SK-N-SH (cell line): ENCODE measurements at regions not wholly inside any gene's neighbourhood (a gene's known extent, or its start where the extent isn't known, plus 50 kb on each side); places are given as distances from the start of the nearest gene placed in this dataset.

Experiments used
- CTCF ChIA-PET: fragments of 300-600, 350-600 bp; formaldehyde crosslinking; extraction: SDS; loops from one replicate; lab custom pipeline; 2021; lab: Yijun Ruan, JAX
- POLR2A ChIA-PET: fragments of 350-600 bp; sonication (Branson Sonifier 250); formaldehyde crosslinking; extraction: SDS; loops from one replicate; lab custom pipeline; 2020; ENCODE audit warnings: antibody characterized with exemption, inconsistent platforms; lab: Yijun Ruan, JAX
- DNase-seq: peaks from one replicate; pipeline ENCODE4 v3.0.0; 2012
- H2AFZ ChIP-seq: fragments of 200-600 bp; sonication (generic); 2 replicates; pipeline ENCODE4 v1.8.1; 2016; ENCODE audit warnings: antibody characterized with exemption, mild to moderate bottlenecking, low read depth
- H3F3A ChIP-seq: fragments of 200-600 bp; sonication (generic); replicated peaks from 2 replicates; pipeline ENCODE3; 2016; ENCODE audit warnings: antibody characterized with exemption, mild to moderate bottlenecking; ENCODE audit not compliant: insufficient read depth
- H3K27ac ChIP-seq, 2 experiments: fragments of 200-500 bp in 1 of 2; fragments of 200-600 bp in 1 of 2; sonication (Bioruptor generic) in 1 of 2; sonication (generic), shearing (Covaris generic) in 1 of 2; 2 replicates each; pipeline versions ENCODE4 v1.5.1 to v1.6.1; 2014 to 2016; ENCODE audit warnings: low read depth in 2 of 2, inconsistent platforms in 1 of 2, low read length in 1 of 2, mild to moderate bottlenecking in 1 of 2, mixed read lengths in 1 of 2
- H3K27me3 ChIP-seq: fragments of 200-600 bp; sonication (generic), shearing (Covaris generic); 2 replicates; pipeline ENCODE4 v1.6.1; 2016; ENCODE audit warnings: mixed run types; ENCODE audit not compliant: insufficient read depth
- H3K36me3 ChIP-seq, 2 experiments: fragments of 200-500 bp in 1 of 2; fragments of 200-600 bp in 1 of 2; sonication (Bioruptor generic) in 1 of 2; sonication (generic) in 1 of 2; replicated peaks in 1 of 2; 2 replicates each; pipeline versions ENCODE3 to v1.5.1; 2014 to 2016; ENCODE audit warnings: low read length in 1 of 2, mild to moderate bottlenecking in 1 of 2; ENCODE audit not compliant: insufficient read depth in 2 of 2, control insufficient read depth in 1 of 2
- H3K4me1 ChIP-seq, 2 experiments: fragments of 200-500 bp in 1 of 2; fragments of 200-600 bp in 1 of 2; sonication (Bioruptor generic) in 1 of 2; sonication (generic), shearing (Covaris generic) in 1 of 2; 2 replicates each; pipeline versions ENCODE4 v1.5.1 to v1.6.1; 2014 to 2016; ENCODE audit warnings: low read depth in 1 of 2, low read length in 1 of 2, mixed run types in 1 of 2; ENCODE audit not compliant: insufficient read depth in 2 of 2, control insufficient read depth in 1 of 2
- H3K4me2 ChIP-seq: fragments of 200-600 bp; sonication (generic), shearing (Covaris generic); 2 replicates; pipeline ENCODE4 v1.6.1; 2017; ENCODE audit warnings: mixed run types
- H3K4me3 ChIP-seq, 2 experiments: fragments of 200-500 bp in 1 of 2; fragments of 200-600 bp in 1 of 2; sonication (Bioruptor generic) in 1 of 2; sonication (generic), shearing (Covaris generic) in 1 of 2; 2 replicates each; pipeline versions ENCODE4 v1.5.1 to v1.8.1; 2014 to 2016; ENCODE audit warnings: low read depth in 2 of 2, inconsistent platforms in 1 of 2, low read length in 1 of 2, mild to moderate bottlenecking in 1 of 2, mixed read lengths in 1 of 2, moderate library complexity in 1 of 2
- H3K79me2 ChIP-seq: fragments of 200-600 bp; sonication (generic); 2 replicates; pipeline ENCODE4 v1.8.1; 2017; ENCODE audit warnings: mild to moderate bottlenecking; ENCODE audit not compliant: insufficient read depth
- H3K9ac ChIP-seq: fragments of 200-600 bp; sonication (generic); 2 replicates; pipeline ENCODE4 v1.6.1; 2017; ENCODE audit warnings: mixed run types
- H3K9me2 ChIP-seq: fragments of 200-600 bp; sonication (generic); 2 replicates; pipeline ENCODE4 v1.6.1; 2017; ENCODE audit warnings: mixed run types
- H3K9me3 ChIP-seq: fragments of 200-600 bp; sonication (generic); 2 replicates; pipeline ENCODE4 v1.6.1; 2017; ENCODE audit warnings: mixed run types, mild to moderate bottlenecking, moderate library complexity
- H4K20me1 ChIP-seq: fragments of 200-600 bp; sonication (generic); 2 replicates; pipeline ENCODE4 v1.6.1; 2017; ENCODE audit warnings: mild to moderate bottlenecking, mixed run types; ENCODE audit not compliant: insufficient read depth
- ELF1 ChIP-seq: IDR thresholded peaks from 2 replicates; pipeline ENCODE4 v1.4.0; 2012
- EP300 ChIP-seq, 2 experiments: IDR thresholded peaks; 2 replicates each; pipeline versions ENCODE4 v1.4.0 to v1.6.1; 2012; ENCODE audit warnings: borderline replicate concordance in 1 of 2, low read depth in 1 of 2, low read length in 1 of 2
- EZH2phosphoT487 ChIP-seq: fragments of 200-600 bp; sonication (generic); IDR thresholded peaks from 2 replicates; pipeline ENCODE4 v1.6.1; 2017; ENCODE audit warnings: low read depth, mixed run types, mild to moderate bottlenecking, antibody characterized with exemption, moderate library complexity, borderline replicate concordance
- FOSL2 ChIP-seq: IDR thresholded peaks from 2 replicates; pipeline ENCODE4 v1.4.0; 2012; ENCODE audit warnings: low read depth, mild to moderate bottlenecking, moderate library complexity, borderline replicate concordance
- FOXM1 ChIP-seq: IDR thresholded peaks from 2 replicates; pipeline ENCODE4 v1.4.0; 2012; ENCODE audit warnings: low read depth, mild to moderate bottlenecking
- GABPA ChIP-seq: IDR thresholded peaks from 2 replicates; pipeline ENCODE4 v1.4.0; 2012; ENCODE audit warnings: low read depth, mild to moderate bottlenecking
- JUND ChIP-seq: IDR thresholded peaks from 2 replicates; pipeline ENCODE4 v1.4.0; 2012
- MEF2A ChIP-seq: IDR thresholded peaks from 2 replicates; pipeline ENCODE4 v1.4.0; 2012; ENCODE audit warnings: low read depth, borderline replicate concordance
- MXI1 ChIP-seq: IDR thresholded peaks from 2 replicates; pipeline ENCODE4 v1.6.1; 2012; ENCODE audit warnings: mild to moderate bottlenecking, low read depth, low read length, improper control_type of control experiment
- NFIC ChIP-seq: IDR thresholded peaks from 2 replicates; pipeline ENCODE4 v1.4.0; 2012; ENCODE audit warnings: borderline replicate concordance
- NRF1 ChIP-seq: IDR thresholded peaks from 2 replicates; pipeline ENCODE4 v1.6.1; 2012; ENCODE audit warnings: low read depth, mild to moderate bottlenecking, low read length
- RAD21 ChIP-seq: IDR thresholded peaks from 2 replicates; pipeline ENCODE4 v1.6.1; 2012; ENCODE audit warnings: mild to moderate bottlenecking, low read length
- SIN3A ChIP-seq: IDR thresholded peaks from 2 replicates; pipeline ENCODE4 v1.6.1; 2012; ENCODE audit warnings: low read depth, mild to moderate bottlenecking, low read length, moderate library complexity, borderline replicate concordance
- TCF12 ChIP-seq: IDR thresholded peaks from 2 replicates; pipeline ENCODE4 v1.4.0; 2012
- TEAD4 ChIP-seq: IDR thresholded peaks from 2 replicates; pipeline ENCODE4 v1.4.0; 2012; ENCODE audit warnings: mild to moderate bottlenecking, borderline replicate concordance; ENCODE audit not compliant: insufficient read depth
- YY1 ChIP-seq: IDR thresholded peaks from 2 replicates; pipeline ENCODE4 v1.4.0; 2012; ENCODE audit warnings: low read depth, mild to moderate bottlenecking
- WGBS: methylation state at CpG from one replicate; pipeline ENCODE4 v1.1.6; 2017; ENCODE audit warnings: low lambda C conversion rate; 5-methylcytosine and 5-hydroxymethylcytosine counted together
- TF ChIP-seq, protein P1 (sequence below): IDR thresholded peaks from 2 replicates; pipeline ENCODE4 v1.6.1; 2012; ENCODE audit warnings: mild to moderate bottlenecking, low read depth, low read length, moderate library complexity
- TF ChIP-seq, protein P2 (sequence below): IDR thresholded peaks from 2 replicates; pipeline ENCODE4 v1.4.0; 2012; ENCODE audit warnings: low read depth, borderline replicate concordance

DNA sequence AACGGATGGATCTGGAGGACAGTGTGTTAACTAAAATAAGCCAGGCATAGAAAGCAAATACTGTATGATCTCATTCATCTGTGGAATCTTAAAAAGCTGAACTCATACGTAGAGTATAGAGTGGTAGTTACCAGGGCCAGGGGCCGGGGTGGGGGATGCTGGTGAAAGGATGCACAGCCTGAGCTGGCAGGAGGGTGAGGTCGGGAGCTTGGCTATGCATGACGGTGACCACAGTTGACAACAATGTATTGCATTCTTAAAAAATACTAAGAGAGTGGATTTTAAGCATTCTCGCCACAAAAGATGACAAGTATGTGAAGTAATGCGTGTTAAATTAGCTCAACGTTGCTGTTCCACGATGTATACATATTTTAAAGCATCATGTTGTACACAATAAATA lies 351.3 kb downstream of the TMEM121 start:
- no peak overlapping the region for H3K4me3 ChIP-seq
- H3K27ac ChIP-seq: no peak overlapping the region
- no peak overlapping the region for H2AFZ ChIP-seq
- TF ChIP-seq MEF2A (no peak), NFIC (no peak), MXI1 (no peak), TEAD4 (no peak), YY1 (no peak), JUND (no peak), TCF12 (no peak), SIN3A (no peak), EP300 (IDR thresholded peaks at IDR 0.05; ENCODE audit: borderline replicate concordance in 1 of 2, low read depth in 1 of 2, low read length in 1 of 2) (no peak), RAD21 (no peak), ELF1 (no peak), GABPA (no peak), EZH2phosphoT487 (no peak), NRF1 (no peak), FOSL2 (no peak), FOXM1 (no peak)
- TF ChIP-seq, protein P1, sequence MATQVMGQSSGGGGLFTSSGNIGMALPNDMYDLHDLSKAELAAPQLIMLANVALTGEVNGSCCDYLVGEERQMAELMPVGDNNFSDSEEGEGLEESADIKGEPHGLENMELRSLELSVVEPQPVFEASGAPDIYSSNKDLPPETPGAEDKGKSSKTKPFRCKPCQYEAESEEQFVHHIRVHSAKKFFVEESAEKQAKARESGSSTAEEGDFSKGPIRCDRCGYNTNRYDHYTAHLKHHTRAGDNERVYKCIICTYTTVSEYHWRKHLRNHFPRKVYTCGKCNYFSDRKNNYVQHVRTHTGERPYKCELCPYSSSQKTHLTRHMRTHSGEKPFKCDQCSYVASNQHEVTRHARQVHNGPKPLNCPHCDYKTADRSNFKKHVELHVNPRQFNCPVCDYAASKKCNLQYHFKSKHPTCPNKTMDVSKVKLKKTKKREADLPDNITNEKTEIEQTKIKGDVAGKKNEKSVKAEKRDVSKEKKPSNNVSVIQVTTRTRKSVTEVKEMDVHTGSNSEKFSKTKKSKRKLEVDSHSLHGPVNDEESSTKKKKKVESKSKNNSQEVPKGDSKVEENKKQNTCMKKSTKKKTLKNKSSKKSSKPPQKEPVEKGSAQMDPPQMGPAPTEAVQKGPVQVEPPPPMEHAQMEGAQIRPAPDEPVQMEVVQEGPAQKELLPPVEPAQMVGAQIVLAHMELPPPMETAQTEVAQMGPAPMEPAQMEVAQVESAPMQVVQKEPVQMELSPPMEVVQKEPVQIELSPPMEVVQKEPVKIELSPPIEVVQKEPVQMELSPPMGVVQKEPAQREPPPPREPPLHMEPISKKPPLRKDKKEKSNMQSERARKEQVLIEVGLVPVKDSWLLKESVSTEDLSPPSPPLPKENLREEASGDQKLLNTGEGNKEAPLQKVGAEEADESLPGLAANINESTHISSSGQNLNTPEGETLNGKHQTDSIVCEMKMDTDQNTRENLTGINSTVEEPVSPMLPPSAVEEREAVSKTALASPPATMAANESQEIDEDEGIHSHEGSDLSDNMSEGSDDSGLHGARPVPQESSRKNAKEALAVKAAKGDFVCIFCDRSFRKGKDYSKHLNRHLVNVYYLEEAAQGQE: no peak
- TF ChIP-seq, protein P2, sequence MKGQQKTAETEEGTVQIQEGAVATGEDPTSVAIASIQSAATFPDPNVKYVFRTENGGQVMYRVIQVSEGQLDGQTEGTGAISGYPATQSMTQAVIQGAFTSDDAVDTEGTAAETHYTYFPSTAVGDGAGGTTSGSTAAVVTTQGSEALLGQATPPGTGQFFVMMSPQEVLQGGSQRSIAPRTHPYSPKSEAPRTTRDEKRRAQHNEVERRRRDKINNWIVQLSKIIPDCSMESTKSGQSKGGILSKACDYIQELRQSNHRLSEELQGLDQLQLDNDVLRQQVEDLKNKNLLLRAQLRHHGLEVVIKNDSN: no peak
- H3K4me1 ChIP-seq: peaks cover 0 to 27% of the 10 kb centered on the region in 2 experiments; a peak in 1 of 4 replicates
- H3K36me3 ChIP-seq: no peaks in the 10 kb centered on the region
- no peaks in the 10 kb centered on the region for H3K27me3 ChIP-seq
- ChIA-PET POLR2A (no interaction called here), CTCF (interaction anchor here (1.6 kb wide), 1 partner anchor 16 kb away, joined by 5 read pairs; no protein-coding TSS in a partner anchor)
- no peaks in the 10 kb centered on the region for H3K9me2 ChIP-seq
- no peaks in the 10 kb centered on the region for H4K20me1 ChIP-seq
- H3F3A ChIP-seq: no peaks in the 10 kb centered on the region
- H3K4me2 ChIP-seq: no peak overlapping the region
- H3K79me2 ChIP-seq: no peaks in the 10 kb centered on the region
- no peak overlapping the region for H3K9ac ChIP-seq
- DNase-seq: no peak
- 52% methylated on average over 9 of the region's 9 CpGs for WGBS
- no peaks in the 10 kb centered on the region for H3K9me3 ChIP-seq
